ENCODE measurements at regions not wholly inside any gene's neighbourhood (a gene's known extent, or its start where the extent isn't known, plus 50 kb on each side); places are given as distances from the start of the nearest gene placed in this dataset.

GRCh38 chr7:146053492-146053891 is 63.1 kb upstream of the CNTNAP2 start (continued):
- no peak for TF ChIP-seq CREB3L1 (IDR thresholded peaks at IDR 0.05; ENCODE audit: borderline replicate concordance, low read depth)
- TF ChIP-seq E2F8 (IDR thresholded peaks at IDR 0.05; ENCODE audit: low read depth, partially characterized antibody) = no peak
- no peak for TF ChIP-seq CEBPG (CRISPR knock-in tag; IDR thresholded peaks at IDR 0.05)
- TF ChIP-seq CEBPG (tag; conservative IDR thresholded peaks at IDR 0.05 in 1 of 2, IDR thresholded peaks at IDR 0.05 in 1 of 2) = no peak
- TF ChIP-seq XRCC3 (IDR thresholded peaks at IDR 0.05) = no peak
- peak; percentile 42 to 91; a peak in 3 of 4 replicates for TF ChIP-seq RCOR1 (IDR thresholded peaks at IDR 0.05; ENCODE audit: borderline replicate concordance in 1 of 2, low read depth in 2 of 2, low read length in 2 of 2)
- no peak for TF ChIP-seq MEF2A (IDR thresholded peaks at IDR 0.05; ENCODE audit: control insufficient read depth, low read depth, low read length)
- TF ChIP-seq PRDM10 (IDR thresholded peaks at IDR 0.05; ENCODE audit: partially characterized antibody) = peak; percentile 42
- TF ChIP-seq ZNF212 (CRISPR knock-in tag; IDR thresholded peaks at IDR 0.05) = no peak
- TF ChIP-seq CBFA2T3 (IDR thresholded peaks at IDR 0.05) = peak; percentile 94
- no peak for TF ChIP-seq ZNF239 (CRISPR knock-in tag; IDR thresholded peaks at IDR 0.05)
- TF ChIP-seq ATF2 (CRISPR knock-in tag; IDR thresholded peaks at IDR 0.05) = no peak
- TF ChIP-seq CBX2 (IDR thresholded peaks at IDR 0.05; ENCODE audit: insufficient read depth, low read length, poor library complexity, severe bottlenecking) = no peak
- TF ChIP-seq HDAC1 (IDR thresholded peaks at IDR 0.05) = peak in 1 of 2 experiments; percentile 58; a peak in 1 of 4 replicates
- TF ChIP-seq ELF4 (CRISPR knock-in tag; IDR thresholded peaks at IDR 0.05) = no peak
- TF ChIP-seq MAFK (IDR thresholded peaks at IDR 0.05; ENCODE audit: low read length) = peak; percentile 77
- no peak for TF ChIP-seq MCM5 (IDR thresholded peaks at IDR 0.05; ENCODE audit: low read depth)

All from K562 (cell line).